ENCODE measurements at regions not wholly inside any gene's neighbourhood (a gene's known extent, or its start where the extent isn't known, plus 50 kb on each side); places are given as distances from the start of the nearest gene placed in this dataset.

DNA sequence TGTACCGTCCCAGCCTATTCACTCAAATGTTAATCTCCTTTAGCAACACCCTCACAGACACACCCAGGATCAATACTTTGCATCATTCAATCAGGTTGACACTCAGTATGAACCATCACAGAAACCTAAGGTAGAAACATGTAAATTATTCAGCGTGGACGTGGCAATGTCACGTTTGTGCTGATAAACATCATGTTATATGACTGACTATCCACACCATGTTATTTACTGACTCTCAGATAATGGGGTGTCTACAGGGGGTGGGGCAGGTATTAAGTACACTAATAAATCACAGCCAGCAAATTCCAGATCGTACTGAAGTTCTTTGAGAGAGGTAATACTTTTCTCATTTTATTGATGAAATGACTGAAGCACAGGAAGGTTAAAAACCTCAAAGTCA lies 280.0 kb downstream of the C12orf75 start:
- Histone ChIP-seq H3K4me2 (replicated peaks; ENCODE audit: extremely low read depth, low read length, poor library complexity, severe bottlenecking) (no peak overlapping the region), H3K36me3 (replicated peaks in 1 of 2; ENCODE audit: control insufficient read depth in 1 of 2, insufficient read depth in 2 of 2, low read length in 2 of 2) (no peaks in the 10 kb centered on the region), H3K27me3 (ENCODE audit: control insufficient read depth in 2 of 2, insufficient read depth in 2 of 2, low read length in 2 of 2) (no peaks in the 10 kb centered on the region), H3K4me1 (ENCODE audit: control insufficient read depth in 1 of 2, insufficient read depth in 2 of 2, low read length in 2 of 2) (no peaks in the 10 kb centered on the region), H2AFZ (ENCODE audit: insufficient read depth, low read depth, low read length, poor library complexity, severe bottlenecking) (no peak overlapping the region), H3K9ac (ENCODE audit: insufficient read depth, low read length, poor library complexity, severe bottlenecking) (no peak overlapping the region), H3K79me2 (ENCODE audit: insufficient read depth, low read length) (no peaks in the 10 kb centered on the region), H4K20me1 (ENCODE audit: insufficient read depth, low read length) (no peaks in the 10 kb centered on the region), H3K4me3 (replicated peaks in 1 of 3; ENCODE audit: low read depth in 2 of 3, low read length in 3 of 3) (no peak overlapping the region), H3K27ac (ENCODE audit: low read depth in 1 of 2, low read length in 2 of 2) (no peak overlapping the region), H3K9me3 (replicated peaks in 1 of 2; ENCODE audit: control insufficient read depth in 1 of 2, insufficient read depth in 1 of 2, low read length in 2 of 2) (no peaks in the 10 kb centered on the region)
- intact Hi-C loops (cut with micrococcal nuclease) = no loop called here
- Mint-ChIP-seq H3K27ac (no peak overlapping the region), H3K4me3 (no peak overlapping the region), H3K36me3 (no peaks in the 10 kb centered on the region), H3K27me3 (ENCODE audit: low read depth in 3 of 3) (peaks cover 0 to 8% (median 0%) of the 10 kb centered on the region in 3 donors), H3K9me3 (peaks cover 0 to 6% (median 2%) of the 10 kb centered on the region in 7 donors), H3K4me1 (no peaks in the 10 kb centered on the region)
- no CpG with 5 or more reads among the region's 5 CpGs for WGBS (ENCODE audit: insufficient coverage)
- no peak for TF ChIP-seq CTCF (IDR thresholded peaks at IDR 0.05)
- no peak for DNase-seq

DNA sequence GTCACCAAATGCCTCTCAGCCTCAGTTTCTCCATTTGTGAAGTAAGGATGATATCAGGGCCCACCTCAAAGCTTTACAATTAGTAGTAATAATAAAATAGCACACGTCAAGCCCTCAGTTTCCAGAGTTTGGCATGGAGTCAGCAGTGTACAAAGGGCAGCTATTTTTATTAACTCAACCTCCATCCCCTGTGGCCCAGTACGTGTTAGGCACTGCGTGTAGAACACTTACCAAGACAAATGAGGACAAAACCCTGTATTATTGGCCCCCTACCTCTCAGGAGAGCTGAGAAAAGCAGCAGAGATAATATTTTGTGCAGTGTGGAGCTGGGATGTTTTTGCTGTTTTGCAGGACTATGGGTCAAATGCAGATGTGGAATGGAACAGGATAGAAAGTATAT lies 280.8 kb downstream of the C12orf75 start:
- Histone ChIP-seq H3K79me2 (ENCODE audit: insufficient read depth, low read length) (no peaks in the 10 kb centered on the region), H3K9me3 (replicated peaks in 1 of 2; ENCODE audit: control insufficient read depth in 1 of 2, insufficient read depth in 1 of 2, low read length in 2 of 2) (no peaks in the 10 kb centered on the region), H3K4me3 (replicated peaks in 1 of 3; ENCODE audit: low read depth in 2 of 3, low read length in 3 of 3) (no peak overlapping the region), H2AFZ (ENCODE audit: insufficient read depth, low read depth, low read length, poor library complexity, severe bottlenecking) (no peak overlapping the region), H3K27me3 (ENCODE audit: control insufficient read depth in 2 of 2, insufficient read depth in 2 of 2, low read length in 2 of 2) (no peaks in the 10 kb centered on the region), H3K4me2 (replicated peaks; ENCODE audit: extremely low read depth, low read length, poor library complexity, severe bottlenecking) (no peak overlapping the region), H3K9ac (ENCODE audit: insufficient read depth, low read length, poor library complexity, severe bottlenecking) (no peak overlapping the region), H3K4me1 (ENCODE audit: control insufficient read depth in 1 of 2, insufficient read depth in 2 of 2, low read length in 2 of 2) (no peaks in the 10 kb centered on the region), H3K27ac (ENCODE audit: low read depth in 1 of 2, low read length in 2 of 2) (no peak overlapping the region), H4K20me1 (ENCODE audit: insufficient read depth, low read length) (no peaks in the 10 kb centered on the region), H3K36me3 (replicated peaks in 1 of 2; ENCODE audit: control insufficient read depth in 1 of 2, insufficient read depth in 2 of 2, low read length in 2 of 2) (no peaks in the 10 kb centered on the region)
- DNase-seq = no peak
- no peak for TF ChIP-seq CTCF (IDR thresholded peaks at IDR 0.05)
- Mint-ChIP-seq H3K36me3 (no peaks in the 10 kb centered on the region), H3K9me3 (peaks cover 0 to 6% (median 0%) of the 10 kb centered on the region in 7 donors), H3K4me3 (no peak overlapping the region), H3K27ac (no peak overlapping the region), H3K4me1 (no peaks in the 10 kb centered on the region), H3K27me3 (ENCODE audit: low read depth in 3 of 3) (peaks cover 0 to 8% (median 2%) of the 10 kb centered on the region in 3 donors)
- no CpG with 5 or more reads among the region's 3 CpGs for WGBS (ENCODE audit: insufficient coverage)
- intact Hi-C loops (cut with micrococcal nuclease) = no loop called here
